ENCODE measurements at regions not wholly inside any gene's neighbourhood (a gene's known extent, or its start where the extent isn't known, plus 50 kb on each side); places are given as distances from the start of the nearest gene placed in this dataset.
"Not testable (repeated sequence)": the region's sequence is repeated elsewhere in the genome, so short reads cannot be mapped to it uniquely, and the experiment has no call there.

GRCh38 chr5:71771191-71771590 lies 52.1 kb downstream of the CARTPT start:
- no peak for DNase-seq (ENCODE audit: low read depth in 2 of 2)

GRCh38 chr5:71778678-71779276 lies 59.7 kb downstream of the CARTPT start:
- DNase-seq (ENCODE audit: low read depth in 2 of 2): no peak

GRCh38 chr5:71780597-71780996 lies 61.5 kb downstream of the CARTPT start:
- no peak for DNase-seq (ENCODE audit: low read depth in 2 of 2)

- DNase-seq (ENCODE audit: low read depth in 2 of 2): no peak
Measured at GRCh38 chr5:71782393-71782770, 63.3 kb downstream of the CARTPT start.

- DNase-seq (ENCODE audit: low read depth in 2 of 2): no peak
Measured at GRCh38 chr5:71782771-71783770, 64.0 kb downstream of the CARTPT start.

- no peak for DNase-seq (ENCODE audit: low read depth in 2 of 2)
Measured at GRCh38 chr5:71783891-71784290, 64.8 kb downstream of the CARTPT start.

DNA sequence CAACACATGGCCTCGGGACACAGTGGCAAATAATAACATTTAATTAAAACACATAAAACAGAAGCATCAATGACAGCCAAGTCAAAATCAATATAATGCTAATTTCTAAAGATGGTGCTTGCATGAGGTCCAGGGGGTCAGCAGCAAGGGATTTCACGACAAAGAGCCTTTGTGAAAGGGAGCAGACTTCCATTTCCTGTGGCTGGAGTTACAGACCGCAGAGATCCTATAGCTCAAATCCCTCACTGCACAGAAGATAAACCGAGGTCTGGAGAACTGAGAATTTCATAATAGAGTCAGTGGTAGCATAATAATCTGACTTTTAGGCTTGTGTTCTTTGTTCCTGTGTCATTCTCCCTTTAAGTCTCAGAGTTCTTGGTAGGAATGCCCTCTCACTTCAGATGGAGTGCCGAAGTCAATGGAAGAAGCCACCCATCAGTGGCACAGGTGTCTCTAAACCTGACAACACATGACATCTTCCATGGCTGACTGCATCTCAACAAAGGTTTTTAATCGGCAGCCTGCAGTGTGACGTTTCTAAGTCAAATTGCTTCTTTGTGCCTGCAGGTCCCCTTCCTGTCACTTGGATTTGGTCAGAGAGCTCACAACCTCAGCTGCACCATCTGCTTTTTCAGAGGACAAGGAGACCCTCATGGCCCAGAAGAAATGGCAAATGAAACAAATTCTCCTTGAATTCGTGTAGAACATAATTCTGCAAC lies 67.4 kb downstream of the CARTPT start:
- DNase-seq (ENCODE audit: low read depth in 2 of 2): no peak

DNA sequence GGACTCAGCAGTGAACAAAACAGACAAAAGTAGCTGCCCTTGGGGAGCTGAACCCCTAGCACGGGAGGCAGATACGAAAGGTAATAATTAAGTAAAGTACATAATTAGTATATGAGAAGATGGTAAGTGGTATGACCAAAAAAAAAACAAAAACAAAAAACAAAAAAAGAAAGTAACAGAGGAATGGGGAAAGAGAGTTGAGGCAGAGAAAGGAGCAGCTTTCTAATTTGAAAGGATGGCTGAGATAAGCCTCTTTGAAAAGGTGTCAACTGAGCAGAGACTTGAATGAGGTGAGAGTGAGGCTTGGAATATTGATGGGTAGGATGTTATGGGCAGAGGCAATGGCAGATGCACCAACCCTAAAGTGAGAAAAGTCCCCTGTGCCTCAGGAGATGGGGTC lies 69.7 kb downstream of the CARTPT start:
- DNase-seq (ENCODE audit: low read depth in 2 of 2): no peak

- DNase-seq (ENCODE audit: low read depth in 2 of 2): no peak
Measured at GRCh38 chr5:71789746-71790145, 70.7 kb downstream of the CARTPT start.

GRCh38 chr5:71790433-71790832 lies 71.4 kb downstream of the CARTPT start:
- DNase-seq (ENCODE audit: low read depth in 2 of 2): no peak

DNA sequence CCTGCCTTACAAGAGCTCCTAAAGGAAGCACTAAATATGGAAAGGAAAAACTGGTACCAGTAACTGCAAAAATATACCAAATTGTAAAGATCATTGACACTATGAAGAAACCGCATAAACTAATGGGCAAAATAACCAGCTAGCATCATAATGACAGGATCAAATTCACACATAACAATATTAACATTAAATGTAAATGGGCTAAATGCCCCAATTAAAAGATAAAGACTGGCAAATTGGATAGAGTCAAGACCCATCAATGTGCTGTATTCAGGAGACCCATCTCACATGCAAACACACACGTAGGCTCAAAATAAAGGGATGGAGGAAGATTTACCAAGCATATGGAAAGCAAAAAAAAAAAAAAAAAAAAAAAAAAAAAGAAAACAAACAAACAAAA lies 73.0 kb downstream of the CARTPT start:
- not testable (repeated sequence) for DNase-seq (ENCODE audit: low read depth in 2 of 2)

GRCh38 chr5:71794061-71794695 lies 75.1 kb downstream of the CARTPT start:
- no peak for DNase-seq (ENCODE audit: low read depth in 2 of 2)

GRCh38 chr5:71802673-71803072 lies 83.6 kb downstream of the CARTPT start:
- no peak for DNase-seq (ENCODE audit: low read depth in 2 of 2)

DNA sequence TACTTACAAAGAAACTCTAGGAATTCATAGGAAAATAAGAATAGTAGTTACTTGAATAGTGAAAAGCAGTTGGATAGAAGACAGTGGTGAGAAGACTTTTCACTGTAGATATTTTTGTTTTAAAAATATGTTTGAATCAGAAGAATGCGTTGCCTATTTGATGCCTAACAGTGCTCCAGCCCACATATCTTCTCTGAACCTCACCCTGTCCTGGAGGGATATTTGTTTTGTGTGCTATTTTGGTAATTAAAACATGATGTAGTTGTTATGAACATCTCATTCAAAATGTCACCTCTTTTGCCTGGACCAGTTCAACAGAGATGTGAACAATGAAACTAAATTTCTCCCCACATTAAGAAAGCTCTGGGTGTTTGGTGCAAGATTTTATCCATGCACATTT lies 87.6 kb downstream of the CARTPT start:
- DNase-seq (ENCODE audit: low read depth in 2 of 2): no peak

DNA sequence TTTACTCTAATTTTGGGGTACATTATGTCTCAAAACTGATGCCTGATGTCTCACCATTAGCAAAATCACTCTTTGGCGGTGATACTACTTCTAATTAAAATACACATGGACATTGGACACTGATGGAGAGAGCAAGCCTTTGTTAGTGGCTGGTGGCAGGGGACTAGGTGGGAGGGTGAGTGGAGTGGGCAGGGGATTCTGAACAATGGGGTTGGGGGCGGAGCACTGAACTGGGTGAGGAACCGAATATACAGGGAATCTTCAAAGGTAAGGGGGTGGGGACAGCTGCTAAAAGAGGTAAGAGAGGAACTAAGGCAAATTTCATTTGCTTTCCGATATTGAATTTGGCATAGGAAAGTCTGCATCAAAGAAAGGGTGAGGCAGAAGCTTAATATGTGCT lies 88.8 kb downstream of the CARTPT start:
- no peak for DNase-seq (ENCODE audit: low read depth in 2 of 2)

- DNase-seq (ENCODE audit: low read depth in 2 of 2): no peak
Measured at GRCh38 chr5:71809446-71809845, 90.4 kb downstream of the CARTPT start.

- DNase-seq (ENCODE audit: low read depth in 2 of 2): no peak
Measured at GRCh38 chr5:71810023-71810422, 90.9 kb downstream of the CARTPT start.

DNA sequence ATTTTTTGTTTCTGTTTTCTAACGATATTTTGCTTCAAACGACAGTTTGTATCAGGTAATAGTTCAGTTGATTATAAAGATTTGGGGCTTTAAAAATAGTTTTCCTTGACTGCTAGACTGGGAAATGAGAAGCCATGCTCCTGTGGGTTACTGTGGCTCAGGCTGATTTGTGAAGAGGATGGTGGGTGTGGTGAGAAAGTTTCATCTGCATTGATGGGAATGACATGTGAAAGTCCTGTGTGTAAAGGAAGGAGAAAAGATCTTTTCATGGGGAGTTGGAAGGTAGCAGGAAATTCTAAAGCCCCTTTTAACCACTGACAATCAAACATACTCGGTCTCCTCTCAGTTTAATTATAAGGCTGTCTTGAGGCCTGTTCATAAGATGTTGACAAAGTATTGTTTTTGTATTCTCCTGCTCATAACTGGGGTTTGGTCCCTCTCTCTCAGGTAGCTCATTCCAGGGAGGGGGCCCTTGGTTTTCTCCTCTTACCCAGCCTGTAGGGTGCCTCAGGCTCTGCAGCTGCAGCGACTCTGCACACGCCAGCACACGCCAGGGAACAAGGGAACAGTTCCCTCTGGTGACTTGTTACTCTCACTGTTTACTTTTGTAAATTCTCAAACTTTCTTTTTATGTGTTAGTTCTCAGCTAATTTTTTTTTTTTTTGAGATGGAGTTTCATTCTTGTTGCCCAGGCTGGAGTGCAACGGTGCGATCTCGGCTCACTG lies 91.6 kb downstream of the CARTPT start:
- no peak for DNase-seq (ENCODE audit: low read depth in 2 of 2)

- DNase-seq (ENCODE audit: low read depth in 2 of 2): no peak
Measured at GRCh38 chr5:71811779-71812178, 92.7 kb downstream of the CARTPT start.

DNA sequence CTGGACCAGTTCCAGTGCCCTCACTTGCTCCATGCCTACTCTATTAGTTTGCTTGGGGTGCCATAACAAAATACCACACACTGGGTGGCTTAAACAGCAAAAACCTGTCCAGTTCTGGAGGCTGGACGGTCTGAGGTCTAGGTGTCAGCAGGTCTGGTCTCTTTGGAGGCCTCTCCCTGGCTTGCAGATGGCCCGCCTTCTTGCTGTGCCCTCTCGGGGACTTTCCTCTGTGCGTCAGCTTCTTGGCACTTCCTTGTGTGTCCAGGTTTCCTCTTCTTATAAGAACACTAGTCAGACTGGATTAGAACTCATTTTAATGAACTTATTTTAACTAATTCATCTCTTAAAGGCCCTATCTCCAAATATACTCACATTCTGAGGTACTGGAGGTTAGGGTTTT lies 97.2 kb downstream of the CARTPT start:
- no peak for DNase-seq (ENCODE audit: low read depth in 2 of 2)

- no peak for DNase-seq (ENCODE audit: low read depth in 2 of 2)
Measured at GRCh38 chr5:71817891-71818290, 98.8 kb downstream of the CARTPT start.
